Karpas-422 (cell line): ENCODE measurements at regions not wholly inside any gene's neighbourhood (a gene's known extent, or its start where the extent isn't known, plus 50 kb on each side); places are given as distances from the start of the nearest gene placed in this dataset.

Experiments used
- DNase-seq: peaks from one replicate; pipeline ENCODE4 v3.0.0-alpha.2; 2015
- H2AFZ ChIP-seq: fragments of 200-600 bp; sonication (generic); 2 replicates; pipeline ENCODE4 v1.6.1; 2014; ENCODE audit warnings: antibody characterized with exemption, low read length, mixed read lengths
- H3K27ac ChIP-seq: fragments of 200-600 bp; sonication (generic); 2 replicates; pipeline ENCODE4 v1.5.1; 2014; ENCODE audit warnings: mild to moderate bottlenecking, low read length, moderate library complexity
- H3K27me3 ChIP-seq: fragments of 200-600 bp; sonication (generic); 2 replicates; pipeline ENCODE4 v1.6.1; 2014; ENCODE audit warnings: low read length, mixed read lengths
- H3K36me3 ChIP-seq: fragments of 200-600 bp; sonication (generic); 2 replicates; pipeline ENCODE4 v1.6.1; 2014; ENCODE audit warnings: low read length, mixed read lengths; ENCODE audit not compliant: insufficient read depth
- H3K4me1 ChIP-seq: fragments of 200-600 bp; sonication (generic); 2 replicates; pipeline ENCODE4 v1.6.1; 2014; ENCODE audit warnings: mild to moderate bottlenecking, low read length, mixed read lengths
- H3K4me2 ChIP-seq: fragments of 200-600 bp; sonication (generic); 2 replicates; pipeline ENCODE4 v1.6.1; 2014; ENCODE audit warnings: low read length, low read depth, mild to moderate bottlenecking; ENCODE audit not compliant: poor library complexity, severe bottlenecking
- H3K4me3 ChIP-seq: fragments of 200-600 bp; sonication (generic); 2 replicates; pipeline ENCODE4 v1.5.1; 2014; ENCODE audit warnings: mild to moderate bottlenecking, antibody characterized with exemption, low read length, mixed read lengths
- H3K79me2 ChIP-seq: fragments of 200-600 bp; sonication (generic); 2 replicates; pipeline ENCODE4 v1.6.1; 2014; ENCODE audit warnings: mild to moderate bottlenecking, low read length, mixed read lengths
- H3K9ac ChIP-seq: fragments of 200-600 bp; sonication (generic); 2 replicates; pipeline ENCODE4 v1.6.0; 2014; ENCODE audit warnings: low read length
- H3K9me2 ChIP-seq: fragments of 200-600 bp; sonication (generic), shearing (Covaris generic); replicated peaks from 2 replicates; pipeline ENCODE4 v1.6.0; 2014; ENCODE audit warnings: mild to moderate bottlenecking, low read length, moderate library complexity; ENCODE audit not compliant: insufficient read depth
- H3K9me3 ChIP-seq: fragments of 300-700, 200-600 bp; sonication (generic); 2 replicates; pipeline ENCODE4 v1.6.1; 2014; ENCODE audit warnings: low read length, mixed read lengths
- H4K20me1 ChIP-seq: fragments of 200-600 bp; sonication (generic); 2 replicates; pipeline ENCODE4 v1.6.1; 2014; ENCODE audit warnings: mild to moderate bottlenecking, antibody characterized with exemption, low read length, low read depth; ENCODE audit not compliant: insufficient read depth

- H3K4me1 ChIP-seq: no peaks in the 10 kb centered on the region
- H3K9me2 ChIP-seq: no peaks in the 10 kb centered on the region
- H3K9me3 ChIP-seq: no peaks in the 10 kb centered on the region
- no peak overlapping the region for H3K27ac ChIP-seq
- 0 out of 2 replicates have a peak, but pooled peaks cover 3% of the 10 kb centered on the region for H3K27me3 ChIP-seq
- H3K4me3 ChIP-seq: no peak overlapping the region
- no peak overlapping the region for H3K4me2 ChIP-seq
- H2AFZ ChIP-seq: no peak overlapping the region
- DNase-seq: no peak
- H3K9ac ChIP-seq: no peak overlapping the region
- no peaks in the 10 kb centered on the region for H4K20me1 ChIP-seq
- H3K79me2 ChIP-seq: no peaks in the 10 kb centered on the region
- no peaks in the 10 kb centered on the region for H3K36me3 ChIP-seq
Observed at GRCh38 chr14:53851394-53852090, 105.1 kb downstream of the BMP4 start.

DNA sequence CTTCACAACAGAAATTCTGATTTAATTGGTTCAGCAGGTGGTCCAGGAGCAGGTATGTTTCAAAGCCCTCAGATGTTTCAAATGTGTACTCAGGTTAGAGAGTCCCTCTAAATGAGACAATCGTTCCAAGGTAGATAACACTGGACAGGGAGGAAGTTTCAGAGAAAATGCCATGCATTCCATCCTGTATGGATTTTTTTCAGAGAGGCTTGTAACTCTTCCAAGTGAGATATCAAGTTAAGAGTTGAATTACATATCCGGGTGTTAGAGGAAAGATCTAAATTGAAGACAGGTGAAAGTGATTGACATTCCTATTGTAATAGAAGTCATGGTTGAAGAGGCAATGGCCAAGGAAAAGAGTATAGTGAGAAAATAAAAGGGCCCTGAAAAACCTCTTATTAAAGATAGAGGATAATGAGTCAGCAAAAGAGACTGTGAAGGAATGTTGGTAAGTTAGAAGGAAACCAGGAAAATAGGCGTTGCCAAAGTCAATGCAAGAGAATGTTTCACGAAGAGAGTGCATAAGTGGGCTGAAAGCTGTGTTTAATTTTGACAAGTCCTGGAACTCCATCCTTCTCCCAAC lies 105.8 kb downstream of the BMP4 start:
- no peak for DNase-seq
- H3K27ac ChIP-seq: no peak overlapping the region
- no peaks in the 10 kb centered on the region for H3K79me2 ChIP-seq
- no peaks in the 10 kb centered on the region for H3K9me2 ChIP-seq
- no peaks in the 10 kb centered on the region for H3K36me3 ChIP-seq
- 0 out of 2 replicates have a peak, but pooled peaks cover 3% of the 10 kb centered on the region for H3K27me3 ChIP-seq
- H3K4me1 ChIP-seq: no peaks in the 10 kb centered on the region
- no peaks in the 10 kb centered on the region for H3K9me3 ChIP-seq
- no peaks in the 10 kb centered on the region for H4K20me1 ChIP-seq
- no peak overlapping the region for H3K4me3 ChIP-seq
- H2AFZ ChIP-seq: no peak overlapping the region
- H3K9ac ChIP-seq: no peak overlapping the region
- no peak overlapping the region for H3K4me2 ChIP-seq

- Histone ChIP-seq H3K36me3 (no peaks in the 10 kb centered on the region), H3K9me3 (no peaks in the 10 kb centered on the region), H3K4me3 (no peak overlapping the region), H3K79me2 (no peaks in the 10 kb centered on the region), H4K20me1 (no peaks in the 10 kb centered on the region), H3K27ac (no peak overlapping the region), H3K27me3 (0 out of 2 replicates have a peak, but pooled peaks cover 3% of the 10 kb centered on the region), H2AFZ (no peak overlapping the region), H3K4me2 (no peak overlapping the region), H3K9ac (no peak overlapping the region), H3K9me2 (no peaks in the 10 kb centered on the region), H3K4me1 (no peaks in the 10 kb centered on the region)
- DNase-seq: no peak
Observed at GRCh38 chr14:53849549-53849948, 107.1 kb downstream of the BMP4 start.

GRCh38 chr14:53848854-53849253 lies 107.8 kb downstream of the BMP4 start:
- H3K36me3 ChIP-seq: no peaks in the 10 kb centered on the region
- H3K9ac ChIP-seq: no peak overlapping the region
- no peaks in the 10 kb centered on the region for H3K79me2 ChIP-seq
- no peak overlapping the region for H3K4me3 ChIP-seq
- H3K9me2 ChIP-seq: no peaks in the 10 kb centered on the region
- H3K9me3 ChIP-seq: no peaks in the 10 kb centered on the region
- H3K27ac ChIP-seq: no peak overlapping the region
- H2AFZ ChIP-seq: no peak overlapping the region
- H4K20me1 ChIP-seq: no peaks in the 10 kb centered on the region
- H3K4me2 ChIP-seq: no peak overlapping the region
- no peak for DNase-seq
- H3K4me1 ChIP-seq: no peaks in the 10 kb centered on the region
- H3K27me3 ChIP-seq: 0 out of 2 replicates have a peak, but pooled peaks cover 3% of the 10 kb centered on the region

DNA sequence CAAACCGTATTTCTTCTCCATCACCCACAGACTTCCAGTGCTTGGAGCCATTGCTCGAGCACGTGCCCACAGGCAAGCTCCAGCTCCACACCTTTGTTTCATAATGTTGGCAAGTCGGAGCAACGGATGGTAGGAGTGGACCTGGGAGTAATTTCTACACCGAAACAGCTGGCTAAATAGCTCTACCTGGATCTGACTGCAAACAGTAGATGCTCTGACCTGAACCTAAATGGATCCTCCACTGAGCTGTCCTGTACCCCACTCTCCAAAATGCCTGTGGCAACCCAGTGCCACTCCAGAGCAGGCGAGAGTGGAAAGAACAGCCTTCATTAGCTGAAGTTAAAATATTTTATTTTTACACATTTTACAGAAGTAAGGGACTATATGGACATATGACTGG lies 108.7 kb downstream of the BMP4 start:
- H3K27ac ChIP-seq: no peak overlapping the region
- DNase-seq: no peak
- no peaks in the 10 kb centered on the region for H3K79me2 ChIP-seq
- H3K4me3 ChIP-seq: no peak overlapping the region
- no peaks in the 10 kb centered on the region for H4K20me1 ChIP-seq
- H3K4me1 ChIP-seq: no peaks in the 10 kb centered on the region
- 0 out of 2 replicates have a peak, but pooled peaks cover 3% of the 10 kb centered on the region for H3K27me3 ChIP-seq
- H3K4me2 ChIP-seq: no peak overlapping the region
- H2AFZ ChIP-seq: no peak overlapping the region
- H3K9ac ChIP-seq: no peak overlapping the region
- H3K36me3 ChIP-seq: no peaks in the 10 kb centered on the region
- no peaks in the 10 kb centered on the region for H3K9me2 ChIP-seq
- no peaks in the 10 kb centered on the region for H3K9me3 ChIP-seq

- Histone ChIP-seq H3K9me2 (no peaks in the 10 kb centered on the region), H2AFZ (no peak overlapping the region), H3K36me3 (no peaks in the 10 kb centered on the region), H3K27ac (no peak overlapping the region), H3K4me3 (no peak overlapping the region), H3K9ac (no peak overlapping the region), H3K27me3 (0 out of 2 replicates have a peak, but pooled peaks cover 3% of the 10 kb centered on the region), H3K4me1 (no peaks in the 10 kb centered on the region), H3K4me2 (no peak overlapping the region), H3K9me3 (no peaks in the 10 kb centered on the region), H3K79me2 (no peaks in the 10 kb centered on the region), H4K20me1 (no peaks in the 10 kb centered on the region)
- DNase-seq: no peak
Observed at GRCh38 chr14:53847057-53847456, 109.6 kb downstream of the BMP4 start.

- 0 out of 2 replicates have a peak, but pooled peaks cover 3% of the 10 kb centered on the region for H3K27me3 ChIP-seq
- H3K9me3 ChIP-seq: no peaks in the 10 kb centered on the region
- no peaks in the 10 kb centered on the region for H3K36me3 ChIP-seq
- H3K27ac ChIP-seq: no peak overlapping the region
- H3K9ac ChIP-seq: no peak overlapping the region
- H3K9me2 ChIP-seq: no peaks in the 10 kb centered on the region
- no peak overlapping the region for H3K4me2 ChIP-seq
- no peaks in the 10 kb centered on the region for H4K20me1 ChIP-seq
- H3K4me3 ChIP-seq: no peak overlapping the region
- no peak overlapping the region for H2AFZ ChIP-seq
- H3K79me2 ChIP-seq: no peaks in the 10 kb centered on the region
- no peak for DNase-seq
- H3K4me1 ChIP-seq: no peaks in the 10 kb centered on the region
Observed at GRCh38 chr14:53845813-53846693, 110.6 kb downstream of the BMP4 start.

DNA sequence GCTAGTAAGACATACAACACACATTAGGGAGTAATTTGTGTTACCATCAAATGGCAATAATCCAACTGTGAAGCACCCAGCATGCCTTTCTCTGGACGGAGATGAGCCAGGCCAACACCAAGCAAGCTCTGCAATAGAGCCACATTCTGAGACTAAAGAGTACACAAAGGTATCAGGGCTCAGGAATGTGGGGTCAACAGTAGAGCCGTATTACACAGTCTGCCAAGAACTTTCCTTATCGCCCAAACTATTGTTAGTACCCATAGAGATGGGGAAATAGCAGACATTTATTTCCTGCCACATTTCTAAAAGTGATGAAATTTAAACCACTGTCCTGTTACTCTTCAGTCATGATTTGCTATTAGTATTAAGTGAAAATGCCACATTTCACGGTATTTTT lies 113.7 kb downstream of the BMP4 start:
- no peak overlapping the region for H3K9ac ChIP-seq

More for the DNA sequence above, 113.7 kb downstream of the BMP4 start:
- Histone ChIP-seq H3K27ac (no peak overlapping the region), H3K9me2 (no peaks in the 10 kb centered on the region), H3K79me2 (no peaks in the 10 kb centered on the region), H4K20me1 (no peaks in the 10 kb centered on the region), H3K36me3 (no peaks in the 10 kb centered on the region), H3K4me1 (no peaks in the 10 kb centered on the region), H3K9me3 (no peaks in the 10 kb centered on the region), H2AFZ (no peak overlapping the region), H3K4me3 (no peak overlapping the region), H3K4me2 (no peak overlapping the region), H3K27me3 (0 out of 2 replicates have a peak, but pooled peaks cover 3% of the 10 kb centered on the region)
- DNase-seq: no peak
